ENCODE measurements at regions not wholly inside any gene's neighbourhood (a gene's known extent, or its start where the extent isn't known, plus 50 kb on each side); places are given as distances from the start of the nearest gene placed in this dataset.

DNA sequence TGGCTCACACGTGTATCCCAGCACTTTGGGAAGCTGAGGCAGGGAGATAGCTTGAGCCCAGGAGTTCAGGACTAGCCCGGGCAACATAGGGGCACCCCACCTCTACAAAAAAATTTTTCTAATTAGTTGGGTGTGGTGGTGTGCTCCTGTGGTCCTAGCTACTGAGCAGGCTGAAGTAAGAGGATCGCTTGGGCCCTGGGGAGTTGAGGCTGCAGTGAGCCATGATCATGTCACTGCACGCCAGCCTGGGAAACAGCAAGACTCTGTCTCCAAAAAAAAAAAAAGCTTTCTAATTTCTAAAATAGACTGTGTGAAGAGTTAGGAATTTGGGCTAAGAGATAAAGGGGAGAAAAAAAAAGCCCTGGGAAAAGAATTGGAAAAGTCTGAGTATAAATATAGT, 51.9 kb upstream of the NAB1 start:
- H3K36me3 ChIP-seq, result no peaks in the 10 kb centered on the region
- H3K27me3 ChIP-seq, result no peaks in the 10 kb centered on the region
- H3K4me1 ChIP-seq, result peaks cover 0 to 9% of the 10 kb centered on the region in 2 donors
- H3K4me3 ChIP-seq, result no peak overlapping the region
- intact Hi-C loops (cut with DNase I), result loop anchor here (5.0 kb wide), 1 partner anchor 100 kb away; no protein-coding TSS in a partner anchor
- TF ChIP-seq, protein P1, sequence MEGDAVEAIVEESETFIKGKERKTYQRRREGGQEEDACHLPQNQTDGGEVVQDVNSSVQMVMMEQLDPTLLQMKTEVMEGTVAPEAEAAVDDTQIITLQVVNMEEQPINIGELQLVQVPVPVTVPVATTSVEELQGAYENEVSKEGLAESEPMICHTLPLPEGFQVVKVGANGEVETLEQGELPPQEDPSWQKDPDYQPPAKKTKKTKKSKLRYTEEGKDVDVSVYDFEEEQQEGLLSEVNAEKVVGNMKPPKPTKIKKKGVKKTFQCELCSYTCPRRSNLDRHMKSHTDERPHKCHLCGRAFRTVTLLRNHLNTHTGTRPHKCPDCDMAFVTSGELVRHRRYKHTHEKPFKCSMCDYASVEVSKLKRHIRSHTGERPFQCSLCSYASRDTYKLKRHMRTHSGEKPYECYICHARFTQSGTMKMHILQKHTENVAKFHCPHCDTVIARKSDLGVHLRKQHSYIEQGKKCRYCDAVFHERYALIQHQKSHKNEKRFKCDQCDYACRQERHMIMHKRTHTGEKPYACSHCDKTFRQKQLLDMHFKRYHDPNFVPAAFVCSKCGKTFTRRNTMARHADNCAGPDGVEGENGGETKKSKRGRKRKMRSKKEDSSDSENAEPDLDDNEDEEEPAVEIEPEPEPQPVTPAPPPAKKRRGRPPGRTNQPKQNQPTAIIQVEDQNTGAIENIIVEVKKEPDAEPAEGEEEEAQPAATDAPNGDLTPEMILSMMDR (IDR thresholded peaks at IDR 0.05), result no peak
- H3K27ac ChIP-seq, result no peak overlapping the region
- DNase-seq (ENCODE audit: low spot score in 2 of 2), result no peak
- H3K9me3 ChIP-seq, result no peaks in the 10 kb centered on the region

DNA sequence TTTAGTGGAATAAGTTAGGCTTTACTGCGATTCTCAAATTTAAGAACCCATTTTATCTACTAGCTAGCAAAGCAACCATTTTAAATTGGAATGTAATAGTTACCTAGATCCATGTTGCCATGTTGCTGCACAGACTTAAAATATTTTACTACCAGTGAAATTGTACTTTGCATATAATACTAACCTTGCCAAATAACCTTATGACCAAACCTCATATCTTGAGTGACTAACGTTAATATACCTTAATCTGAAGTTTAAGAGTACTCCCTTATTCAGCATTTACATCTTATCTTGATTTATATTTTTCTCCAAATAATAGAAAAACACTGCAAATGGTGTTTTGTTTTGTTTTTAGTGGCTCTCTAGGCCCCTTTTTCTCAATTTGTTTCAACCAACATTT, 50.3 kb upstream of the NAB1 start:
- no peaks in the 10 kb centered on the region for H3K9me3 ChIP-seq
- no peak overlapping the region for H3K4me3 ChIP-seq
- peaks cover 0 to 9% of the 10 kb centered on the region in 2 donors for H3K4me1 ChIP-seq
- intact Hi-C loops (cut with DNase I), result loop anchor here (5.0 kb wide), 1 partner anchor 99 kb away; no protein-coding TSS in a partner anchor
- no peaks in the 10 kb centered on the region for H3K36me3 ChIP-seq
- TF ChIP-seq, protein P1 (IDR thresholded peaks at IDR 0.05), result no peak
- no peaks in the 10 kb centered on the region for H3K27me3 ChIP-seq
- no peak for DNase-seq (ENCODE audit: low spot score in 2 of 2)
- no peak overlapping the region for H3K27ac ChIP-seq

DNA sequence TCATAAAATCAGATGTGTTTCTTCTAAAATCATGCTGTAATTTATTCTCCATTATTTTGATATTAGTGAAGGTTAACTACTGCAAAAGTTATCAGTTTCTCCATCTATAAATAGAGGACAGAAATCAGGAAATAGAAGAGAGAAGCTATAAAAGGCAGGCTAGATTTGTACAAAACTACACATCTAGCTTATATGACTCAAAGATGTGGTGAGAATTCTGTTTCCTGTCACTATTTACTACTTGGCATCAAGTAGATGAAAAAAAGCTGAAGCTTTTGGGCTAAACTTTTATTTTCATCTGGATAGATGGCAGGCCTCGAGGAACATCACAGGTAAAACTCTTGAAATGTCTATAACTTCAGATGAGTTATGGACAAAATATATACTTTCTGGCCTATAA, 49.8 kb upstream of the NAB1 start:
- intact Hi-C loops (cut with DNase I), result loop anchor here (5.0 kb wide), 1 partner anchor 98 kb away; no protein-coding TSS in a partner anchor
- TF ChIP-seq, protein P1 (IDR thresholded peaks at IDR 0.05), result no peak
- H3K36me3 ChIP-seq, result no peaks in the 10 kb centered on the region
- H3K4me1 ChIP-seq, result peaks cover 0 to 9% of the 10 kb centered on the region in 2 donors
- H3K9me3 ChIP-seq, result no peaks in the 10 kb centered on the region
- H3K4me3 ChIP-seq, result no peak overlapping the region
- no peak overlapping the region for H3K27ac ChIP-seq
- no peak for DNase-seq (ENCODE audit: low spot score in 2 of 2)
- H3K27me3 ChIP-seq, result no peaks in the 10 kb centered on the region
